Right lobe of liver (tissue), 6 donors: ENCODE measurements at regions not wholly inside any gene's neighbourhood (a gene's known extent, or its start where the extent isn't known, plus 50 kb on each side); places are given as distances from the start of the nearest gene placed in this dataset.

ENCODE experiments used
- ATAC-seq, 4 donors: fragments of 200-7000 bp; cut with Tn5 transposase; one replicate each; pipeline ENCODE4 v1.9.1; 2020; ENCODE audit warnings: mild to moderate bottlenecking in 4 of 4, moderate library complexity in 4 of 4
- DNase-seq, 3 donors: peaks; one replicate each; pipeline ENCODE4 v3.0.0-alpha.2; 2020
- H3K27ac ChIP-seq, 3 donors: fragments of 200-600 bp; one replicate each; pipeline ENCODE4 v1.8.0; 2022
- H3K27me3 ChIP-seq, 2 donors: fragments of 200-600 bp; one replicate each; pipeline ENCODE4 v1.8.0; 2022
- H3K36me3 ChIP-seq, 4 donors: fragments of 200-600 bp; sonication (generic) in 1 of 4; one replicate each; pipeline versions ENCODE4 v1.5.1 to v1.8.0; 2017 to 2022; ENCODE audit warnings: control low read depth in 1 of 4
- H3K4me1 ChIP-seq, 4 donors: fragments of 200-600 bp; sonication (generic) in 1 of 4; one replicate each; pipeline versions ENCODE4 v1.5.1 to v1.8.0; 2017 to 2022; ENCODE audit warnings: control low read depth in 1 of 4
- H3K4me3 ChIP-seq, 3 donors: fragments of 200-600 bp; one replicate each; pipeline ENCODE4 v1.8.0; 2022
- H3K9me3 ChIP-seq, 4 donors: fragments of 200-600 bp; sonication (generic) in 1 of 4; one replicate each; pipeline versions ENCODE4 v1.5.1 to v1.8.0; 2017 to 2022; ENCODE audit warnings: control low read depth in 1 of 4
- CTCF ChIP-seq, 4 donors: fragments of 200-600 bp in 3 of 4; fragments of 450-650 bp in 1 of 4; IDR thresholded peaks; one replicate each; pipeline versions ENCODE4 v1.5.1 to v1.8.0; 2016 to 2022; ENCODE audit warnings: antibody characterized with exemption in 4 of 4, mild to moderate bottlenecking in 2 of 4
- POLR2A ChIP-seq: fragments of 450-650 bp; IDR thresholded peaks from one replicate; pipeline ENCODE4 v1.6.1; 2017; ENCODE audit warnings: antibody characterized with exemption, mild to moderate bottlenecking
- WGBS: methylation state at CpG from one replicate; pipeline ENCODE4 v1.1.6; 2018; ENCODE audit warnings: low coverage, low lambda C conversion rate; ENCODE audit not compliant: insufficient coverage; ENCODE audit errors: missing lambda C conversion rate; 5-methylcytosine and 5-hydroxymethylcytosine counted together
- intact Hi-C, 2 donors: fragments of 100-400 bp; cut with DNase I; formaldehyde crosslinking; loops; one replicate each; pipeline versions ENCODE4 v1.11.2 to v1.14.1; 2022
- donor health status: DM: no; HTN: yes; CAD: no.
- donor health status: DM: no; HTN: no; CAD: no.
- donor health status: DM: no; HTN: no; CAD: no.
- donor health status: DM: no; HTN: yes; CAD: no.
- donor health status: DM: no; HTN: yes; CAD: no.

DNA sequence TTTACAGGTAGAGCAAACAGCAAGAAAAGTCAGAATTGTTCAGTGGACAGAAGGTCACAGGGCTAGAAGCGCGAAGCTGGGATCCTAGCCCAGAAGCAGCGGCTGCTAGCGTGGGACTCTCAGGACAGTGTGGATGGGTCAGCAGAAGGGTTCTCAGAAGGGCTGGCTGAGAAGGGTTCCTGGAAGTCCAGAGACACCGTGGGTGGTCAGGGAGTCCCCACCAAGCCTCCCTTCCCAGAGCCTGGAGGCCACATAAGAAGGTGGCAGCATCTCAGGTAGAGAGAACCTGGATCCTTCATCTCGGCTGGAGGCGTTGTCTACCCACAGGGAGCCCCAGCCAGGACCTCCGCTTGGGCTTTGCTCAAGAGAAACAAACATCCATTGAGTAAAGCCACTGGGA lies 696.3 kb downstream of the PTPRU start:
- 62% methylated on average over 7 of the region's 8 CpGs for WGBS

GRCh38 chr1:29931477-29932175 lies 695.3 kb downstream of the PTPRU start:
- TF ChIP-seq CTCF (IDR thresholded peaks at IDR 0.05), result no peak
- no peak for TF ChIP-seq POLR2A
- intact Hi-C loops, result no loop called here
- Histone ChIP-seq H3K9me3 (no peaks in the 10 kb centered on the region), H3K27me3 (no peaks in the 10 kb centered on the region), H3K27ac (no peak overlapping the region), H3K4me1 (no peaks in the 10 kb centered on the region), H3K4me3 (no peak overlapping the region), H3K36me3 (no peaks in the 10 kb centered on the region)
- DNase-seq (no peak), ATAC-seq (no peak)
- 49% methylated on average over 11 of the region's 13 CpGs for WGBS

More for the DNA sequence above, 696.3 kb downstream of the PTPRU start:
- H3K4me1 ChIP-seq, result no peaks in the 10 kb centered on the region
- no peak overlapping the region for H3K4me3 ChIP-seq
- no peaks in the 10 kb centered on the region for H3K27me3 ChIP-seq
- ATAC-seq (no peak), DNase-seq (no peak)
- intact Hi-C loops, result no loop called here
- H3K27ac ChIP-seq, result no peak overlapping the region
- TF ChIP-seq CTCF (IDR thresholded peaks at IDR 0.05), result no peak
- no peak for TF ChIP-seq POLR2A
- H3K9me3 ChIP-seq, result no peaks in the 10 kb centered on the region
- H3K36me3 ChIP-seq, result no peaks in the 10 kb centered on the region

GRCh38 chr1:29925058-29925457 lies 688.7 kb downstream of the PTPRU start:
- Histone ChIP-seq H3K4me1 (no peaks in the 10 kb centered on the region), H3K36me3 (no peaks in the 10 kb centered on the region), H3K27ac (no peak overlapping the region), H3K9me3 (no peaks in the 10 kb centered on the region), H3K27me3 (no peaks in the 10 kb centered on the region), H3K4me3 (no peak overlapping the region)
- WGBS, result 38% methylated on average over 2 of the region's 6 CpGs
- intact Hi-C loops, result no loop called here
- ATAC-seq, result no peak
- no peak for TF ChIP-seq CTCF (IDR thresholded peaks at IDR 0.05)
- TF ChIP-seq POLR2A, result no peak
- DNase-seq, result no peak

DNA sequence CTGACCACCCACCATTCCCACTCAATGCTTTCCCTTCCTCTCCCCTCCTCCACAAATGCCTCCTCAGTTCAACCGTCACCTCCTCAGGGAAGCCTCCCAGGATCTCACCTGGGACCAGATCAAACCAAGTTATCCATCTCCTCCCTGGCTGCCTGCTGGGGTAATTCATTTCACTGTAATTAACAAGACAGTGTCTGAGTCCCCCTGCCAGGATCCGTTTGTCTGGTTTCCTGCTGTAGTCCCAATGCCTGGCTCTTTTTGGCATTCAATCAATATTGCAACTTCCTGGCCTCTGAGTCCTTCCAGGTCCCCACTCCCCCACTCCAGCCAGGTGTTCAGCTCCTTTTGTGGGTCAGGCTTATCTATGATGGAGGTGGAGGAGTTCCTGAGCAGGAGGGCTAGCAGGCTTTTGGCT lies 687.7 kb downstream of the PTPRU start:
- intact Hi-C loops, result no loop called here
- 27% methylated on average over 2 of the region's 2 CpGs for WGBS
- no peak overlapping the region for H3K4me3 ChIP-seq

More for the DNA sequence above, 687.7 kb downstream of the PTPRU start:
- no peak for ATAC-seq
- no peaks in the 10 kb centered on the region for H3K9me3 ChIP-seq
- DNase-seq, result no peak
- H3K27me3 ChIP-seq, result no peaks in the 10 kb centered on the region
- no peak overlapping the region for H3K27ac ChIP-seq
- H3K36me3 ChIP-seq, result no peaks in the 10 kb centered on the region
- no peaks in the 10 kb centered on the region for H3K4me1 ChIP-seq
- TF ChIP-seq POLR2A (no peak), CTCF (IDR thresholded peaks at IDR 0.05) (no peak)
